OCI-LY7 (cell line): ENCODE measurements at regions not wholly inside any gene's neighbourhood (a gene's known extent, or its start where the extent isn't known, plus 50 kb on each side); places are given as distances from the start of the nearest gene placed in this dataset.

Experiments used
- CTCF ChIP-seq: fragments of 200-600 bp; sonication (generic); conservative IDR thresholded peaks from 2 replicates; pipeline ENCODE4 v1.5.1; 2014; ENCODE audit warnings: mild to moderate bottlenecking, antibody characterized with exemption, low read length, moderate library complexity, mixed read lengths
- EZH2phosphoT487 ChIP-seq: fragments of 200-600 bp; sonication (generic); IDR thresholded peaks from 2 replicates; pipeline ENCODE4 v1.6.1; 2018; ENCODE audit warnings: low read depth, borderline replicate concordance, mild to moderate bottlenecking, mixed run types, antibody characterized with exemption, low read length, moderate library complexity, mixed read lengths

- no peak for TF ChIP-seq CTCF
- no peak for TF ChIP-seq EZH2phosphoT487
Measured at GRCh38 chr1:21350202-21350885, 60.1 kb upstream of the ECE1 start.
